Eye (tissue), 1 donor: ENCODE measurements at regions not wholly inside any gene's neighbourhood (a gene's known extent, or its start where the extent isn't known, plus 50 kb on each side); places are given as distances from the start of the nearest gene placed in this dataset.

Source experiments
- DNase-seq: peaks from one replicate; pipeline ENCODE4 v3.0.0-alpha.2; 2015

DNA sequence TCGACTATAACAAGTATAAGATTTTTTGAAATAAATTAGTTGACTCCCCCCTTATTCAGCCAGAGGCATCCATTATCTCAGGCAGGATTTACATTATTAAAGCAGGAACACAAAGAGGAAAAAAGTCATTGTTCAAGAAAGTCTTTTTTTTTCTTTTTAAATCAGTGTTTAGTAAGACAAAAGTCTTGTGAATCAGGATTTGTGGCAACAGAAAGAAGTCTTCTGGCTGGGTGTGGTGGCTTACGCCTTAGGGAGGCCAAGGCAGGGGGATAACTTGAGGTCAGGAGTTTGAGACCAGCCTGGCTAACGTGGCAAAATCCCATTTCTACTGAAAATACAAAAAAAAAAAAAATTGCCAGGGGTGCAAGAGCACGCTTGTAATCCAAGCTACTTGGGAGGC is 505.5 kb downstream of the LMO4 start:
- DNase-seq: no peak

GRCh38 chr1:87834941-87835340 is 506.3 kb downstream of the LMO4 start:
- no peak for DNase-seq

DNA sequence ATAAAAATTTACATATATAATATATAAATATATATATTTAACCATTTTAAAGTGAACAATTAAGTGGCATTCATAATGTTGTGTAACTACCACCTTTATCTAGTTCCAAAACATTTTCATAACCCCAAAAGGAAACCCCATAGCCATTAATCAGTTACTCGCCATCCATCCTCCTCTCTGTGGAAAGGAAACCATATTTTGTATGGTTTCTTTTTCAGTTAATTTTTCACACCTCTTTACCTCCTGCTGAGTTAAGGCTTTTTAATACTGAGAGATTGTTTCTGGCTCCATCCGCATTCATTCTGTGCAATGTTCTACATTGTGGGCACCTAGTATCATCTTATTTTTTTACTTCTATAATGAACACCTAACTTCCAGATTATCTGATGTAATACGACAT is 512.1 kb downstream of the LMO4 start:
- DNase-seq: no peak

DNA sequence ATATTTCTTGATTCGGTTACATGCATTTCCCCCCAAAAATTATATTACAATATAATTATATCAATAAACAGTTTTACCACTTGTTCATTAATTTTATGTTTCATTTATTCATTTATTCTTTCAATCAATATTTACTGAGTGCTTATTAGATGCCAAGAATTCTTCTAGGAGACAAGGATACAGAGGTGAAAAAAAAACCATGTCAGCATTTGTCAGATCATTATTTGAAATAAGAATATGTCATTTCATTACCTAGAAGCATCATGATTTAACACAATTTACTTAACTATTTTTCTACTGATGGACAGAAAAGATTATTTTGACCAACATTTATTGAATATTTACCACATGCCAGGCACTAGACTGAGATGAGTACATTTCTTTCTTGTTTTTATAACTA is 512.7 kb downstream of the LMO4 start:
- no peak for DNase-seq

- no peak for DNase-seq
Observed at GRCh38 chr1:87842156-87842555, 513.5 kb downstream of the LMO4 start.

DNA sequence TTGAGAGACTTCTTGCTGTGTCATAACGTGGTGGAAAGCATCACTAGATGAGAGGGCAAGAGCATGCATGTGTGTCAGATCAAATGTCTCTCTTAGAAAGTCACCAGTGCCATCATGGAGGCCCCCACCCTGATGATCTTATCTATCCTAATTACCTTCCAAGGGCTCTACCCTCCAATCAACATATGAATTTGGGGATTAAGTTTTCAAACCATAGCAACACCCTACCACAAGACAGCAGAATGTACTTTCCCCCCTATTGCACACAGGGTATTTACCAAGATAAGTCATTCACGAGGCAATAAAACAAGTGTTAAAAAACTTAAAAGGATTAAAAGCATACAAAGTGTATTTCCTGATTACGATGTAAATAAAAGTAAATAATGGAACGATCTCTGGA is 515.6 kb downstream of the LMO4 start:
- DNase-seq: no peak

DNA sequence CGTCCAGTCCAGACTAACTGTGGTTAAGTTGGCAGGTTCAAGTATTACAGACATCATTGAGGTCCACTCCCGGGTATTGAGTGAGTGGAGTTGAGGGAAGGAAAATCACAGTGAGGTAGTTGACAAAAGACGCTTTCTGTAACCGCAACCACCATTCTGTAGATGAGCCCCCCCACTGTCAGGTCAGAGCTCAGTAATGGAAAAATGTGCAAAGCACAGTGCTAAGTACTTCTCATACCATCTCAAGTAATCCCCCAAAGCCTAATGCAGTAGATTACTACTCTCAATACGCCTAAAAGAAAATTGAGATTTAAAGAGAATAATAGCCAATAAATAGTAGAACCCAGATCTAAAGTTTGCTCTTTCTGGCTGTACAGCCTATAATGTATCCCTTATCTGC is 522.8 kb downstream of the LMO4 start:
- DNase-seq: no peak

GRCh38 chr1:87852410-87853161 is 523.9 kb downstream of the LMO4 start:
- no peak for DNase-seq

DNA sequence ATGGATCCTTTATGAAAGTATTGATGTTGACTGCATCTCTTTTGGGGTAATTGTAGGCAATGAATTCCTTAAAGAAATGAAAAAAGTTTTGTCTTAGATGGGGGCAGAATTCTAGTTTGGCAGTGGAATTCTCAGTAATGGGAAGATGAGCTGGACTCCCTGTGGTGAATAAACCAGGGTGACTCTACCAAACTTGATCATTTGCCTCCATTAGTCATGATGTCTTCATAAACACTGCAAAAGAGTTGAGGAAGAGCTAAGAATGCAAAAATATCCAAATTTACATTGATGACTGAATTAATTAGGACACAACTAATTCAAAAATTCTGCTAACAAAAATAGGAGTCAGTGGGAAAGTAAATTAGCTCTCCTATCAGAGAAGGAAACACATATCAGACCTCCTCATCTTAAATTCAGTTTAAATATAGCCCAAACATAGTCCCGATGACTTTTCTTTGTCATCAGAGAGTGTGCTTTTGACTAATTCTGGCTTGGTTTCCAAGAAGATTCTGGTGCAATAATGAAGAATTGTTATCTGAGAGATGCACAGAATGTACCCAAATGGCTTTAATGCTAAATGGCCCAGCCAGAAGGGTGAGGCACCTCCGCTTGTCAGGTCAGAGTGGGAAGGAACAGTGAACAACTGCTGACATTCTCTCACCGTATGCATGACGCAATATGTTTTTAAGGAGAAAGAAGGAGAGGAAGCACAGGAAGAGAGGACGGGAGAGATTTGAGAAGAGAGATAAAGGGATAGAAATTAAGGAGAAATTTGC is 525.1 kb downstream of the LMO4 start:
- no peak for DNase-seq

DNA sequence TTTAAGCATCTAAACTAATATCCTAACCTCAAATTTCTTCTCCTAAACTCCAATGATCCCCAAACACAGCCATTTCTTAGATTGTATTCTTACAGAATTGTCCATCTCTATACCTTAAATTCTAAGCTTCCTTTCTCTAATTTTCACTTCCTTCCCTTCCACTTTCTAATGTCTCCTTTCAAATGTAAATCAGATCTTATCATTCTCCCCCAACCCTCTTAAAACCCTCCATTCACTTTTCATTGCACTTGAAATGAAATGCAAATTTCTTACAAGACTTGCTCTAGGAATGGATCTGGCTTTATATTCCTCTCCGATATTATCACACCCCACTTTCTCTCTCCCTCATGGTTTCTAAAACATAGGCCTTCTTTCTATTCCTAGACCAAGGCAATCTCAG is 534.6 kb downstream of the LMO4 start:
- DNase-seq: no peak

DNA sequence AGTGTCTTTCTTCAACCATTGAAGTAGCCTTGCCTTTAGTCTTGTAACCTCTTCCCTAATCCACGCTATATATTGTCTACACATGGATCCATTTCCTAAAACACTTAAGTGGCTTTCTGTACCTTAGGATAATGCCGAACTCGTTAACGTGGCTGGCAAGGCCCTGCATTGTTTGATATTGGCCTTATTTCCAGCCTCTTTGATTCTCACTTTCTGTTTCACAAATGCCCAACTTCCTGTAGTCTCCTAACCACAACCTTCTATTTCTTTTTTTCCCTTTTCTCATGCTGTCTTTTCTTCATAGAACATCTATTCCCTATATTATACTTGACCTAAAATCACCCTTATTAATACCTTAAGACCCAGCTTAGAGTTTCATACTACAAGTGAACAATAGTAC is 536.0 kb downstream of the LMO4 start:
- no peak for DNase-seq

GRCh38 chr1:87866416-87866815 is 537.7 kb downstream of the LMO4 start:
- no peak for DNase-seq

GRCh38 chr1:87867626-87868025 is 538.9 kb downstream of the LMO4 start:
- DNase-seq: no peak

GRCh38 chr1:87869567-87869966 is 540.9 kb downstream of the LMO4 start:
- no peak for DNase-seq

DNA sequence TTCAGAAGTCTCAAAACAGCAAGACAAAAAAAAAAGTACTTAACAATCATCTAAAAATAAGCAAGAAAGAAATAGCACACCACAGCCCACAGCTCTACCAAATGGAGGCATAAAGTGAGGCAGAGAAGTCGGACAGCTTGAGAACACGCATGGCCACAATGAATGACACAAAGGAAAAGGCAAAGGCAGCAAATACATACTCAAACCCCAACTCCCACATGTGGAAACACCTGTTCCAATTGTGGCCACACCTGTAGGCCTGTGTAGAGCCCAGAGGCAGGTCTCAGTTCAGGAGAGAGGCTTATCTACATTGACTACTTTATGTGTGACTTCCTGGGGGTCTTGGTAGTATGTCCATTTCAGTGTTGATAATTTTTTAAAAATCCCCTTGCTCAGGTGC is 543.5 kb downstream of the LMO4 start:
- DNase-seq: no peak

DNA sequence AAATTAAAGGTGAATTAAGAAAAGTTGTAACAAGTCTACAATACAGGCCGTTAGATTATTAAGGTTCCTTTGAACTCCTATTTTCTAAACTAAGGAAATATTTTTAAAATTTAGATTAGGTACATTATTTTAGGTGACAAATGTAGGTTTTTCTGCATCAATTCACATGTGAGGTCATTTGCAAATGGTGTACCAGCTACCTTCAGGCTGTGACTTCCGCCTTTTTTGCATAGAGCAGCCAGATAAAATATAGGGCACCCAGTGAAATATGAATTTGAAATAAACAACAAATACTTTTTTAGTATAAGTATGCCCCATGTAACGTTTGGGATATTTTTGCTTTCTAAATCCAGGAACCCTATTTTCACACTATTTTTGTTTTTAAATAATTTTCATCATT is 544.0 kb downstream of the LMO4 start:
- DNase-seq: no peak

DNA sequence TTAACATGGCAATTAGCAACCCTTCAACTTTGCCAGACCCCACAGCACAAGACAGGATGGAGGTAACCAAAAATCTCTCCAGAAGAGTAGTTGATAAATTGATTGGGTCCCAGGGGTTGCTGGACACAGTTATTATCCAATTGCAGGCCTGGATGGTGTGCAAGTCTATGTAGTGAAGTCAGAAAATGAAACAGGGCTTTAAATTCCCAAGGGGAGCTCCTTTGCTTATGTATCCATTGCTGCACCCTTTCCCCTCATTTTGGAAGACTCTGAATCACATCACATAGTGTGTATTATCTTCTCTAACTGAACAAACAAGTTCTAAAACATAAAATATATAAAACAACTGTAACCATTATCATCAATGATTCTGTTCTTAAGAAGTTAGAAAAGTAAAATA is 550.2 kb downstream of the LMO4 start:
- no peak for DNase-seq

GRCh38 chr1:87880098-87880760 is 551.5 kb downstream of the LMO4 start:
- no peak for DNase-seq

DNA sequence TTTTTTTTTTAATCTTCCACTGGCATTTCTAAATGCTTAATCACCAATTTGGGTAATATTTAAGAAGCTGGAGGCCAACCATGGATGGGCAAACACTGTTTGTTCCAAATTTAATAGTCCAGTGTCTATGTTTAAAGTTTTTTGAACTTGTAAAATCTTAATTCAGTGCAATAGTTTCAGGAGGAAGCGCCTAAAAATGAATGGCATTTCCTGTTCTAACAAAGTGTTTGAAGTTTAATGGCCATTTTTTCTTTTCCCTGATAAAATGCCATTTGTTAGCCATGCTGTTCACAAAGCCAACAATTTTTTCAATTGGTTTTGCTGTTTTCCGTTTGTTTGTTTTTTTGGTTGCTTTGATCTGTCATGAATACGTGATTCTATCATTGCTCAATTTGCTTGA is 552.1 kb downstream of the LMO4 start:
- no peak for DNase-seq

- DNase-seq: no peak
Observed at GRCh38 chr1:87883906-87884305, 555.2 kb downstream of the LMO4 start.

- DNase-seq: no peak
Observed at GRCh38 chr1:87884581-87884980, 555.9 kb downstream of the LMO4 start.

DNA sequence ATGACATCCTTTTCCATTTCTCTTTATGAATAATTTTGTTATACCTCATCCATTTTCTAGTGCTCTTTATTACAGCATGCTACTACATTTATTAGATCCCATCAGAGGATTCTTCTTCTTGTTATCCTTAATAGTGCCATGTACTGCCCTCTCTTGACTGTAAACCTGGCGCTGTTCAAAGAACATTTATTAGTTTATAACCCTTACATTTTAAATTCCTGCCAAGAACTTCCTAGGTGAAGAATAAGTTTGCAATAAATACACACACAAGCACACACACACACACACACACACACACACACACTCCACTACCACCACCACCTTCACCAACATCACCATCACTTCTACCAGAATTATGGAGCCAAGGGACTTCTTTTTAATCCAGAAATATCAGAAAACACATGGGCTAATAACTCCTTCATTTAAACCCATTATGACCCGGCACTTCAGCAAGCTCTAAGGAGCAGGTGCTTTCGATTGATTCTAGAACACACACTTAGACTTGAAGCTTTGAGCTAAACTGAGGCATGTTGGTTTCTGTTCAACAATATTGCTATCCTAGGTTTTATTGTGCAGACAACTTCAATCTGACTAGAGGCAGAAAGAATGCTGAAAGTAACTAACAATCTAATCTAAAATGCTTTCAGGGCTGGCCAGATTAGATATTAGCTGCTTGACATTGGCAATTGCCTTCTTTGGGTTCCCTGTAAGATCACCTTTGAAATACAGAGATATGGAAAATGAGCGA is 556.8 kb downstream of the LMO4 start:
- DNase-seq: no peak

GRCh38 chr1:87887100-87887499 is 558.4 kb downstream of the LMO4 start:
- DNase-seq: no peak
